Neural cell (in vitro differentiated cells): ENCODE measurements at regions not wholly inside any gene's neighbourhood (a gene's known extent, or its start where the extent isn't known, plus 50 kb on each side); places are given as distances from the start of the nearest gene placed in this dataset.

Experiments
- H2AFZ ChIP-seq: fragments of 200-600, 300-800 bp; sonication (generic), shearing (Covaris generic); 2 replicates; pipeline ENCODE4 v1.6.0; 2014; ENCODE audit warnings: low read depth, mild to moderate bottlenecking, antibody characterized with exemption, low read length, moderate library complexity
- H3F3A ChIP-seq: fragments of 200-600 bp; shearing (Covaris generic); 2 replicates; pipeline ENCODE4 v1.6.1; 2016; ENCODE audit warnings: mild to moderate bottlenecking, moderate library complexity, mixed read lengths, antibody characterized with exemption, low read length; ENCODE audit not compliant: insufficient read depth, poor library complexity, severe bottlenecking
- H3K27ac ChIP-seq: fragments of 200-600, 300-800 bp; sonication (generic), shearing (Covaris generic); 2 replicates; pipeline ENCODE4 v1.5.1; 2014; ENCODE audit warnings: mild to moderate bottlenecking, low read length, moderate library complexity
- H3K27me3 ChIP-seq: fragments of 300-800, 200-600 bp; sonication (generic), shearing (Covaris generic); 2 replicates; pipeline ENCODE4 v1.6.0; 2014; ENCODE audit warnings: mild to moderate bottlenecking, low read depth, low read length, moderate library complexity; ENCODE audit not compliant: insufficient read depth
- H3K36me3 ChIP-seq: fragments of 300-800, 200-600 bp; sonication (generic), shearing (Covaris generic); 2 replicates; pipeline ENCODE4 v1.5.1; 2014; ENCODE audit warnings: mild to moderate bottlenecking, antibody characterized with exemption, low read length, moderate library complexity; ENCODE audit not compliant: insufficient read depth
- H3K4me2 ChIP-seq: fragments of 300-800, 200-600 bp; sonication (generic), shearing (Covaris generic); 2 replicates; pipeline ENCODE4 v1.6.0; 2014; ENCODE audit warnings: mild to moderate bottlenecking, low read length
- H3K4me3 ChIP-seq: fragments of 300-800, 200-600 bp; sonication (generic), shearing (Covaris generic); 2 replicates; pipeline ENCODE4 v1.5.1; 2014; ENCODE audit warnings: mild to moderate bottlenecking, low read length, moderate library complexity
- H3K79me2 ChIP-seq: fragments of 200-600 bp; shearing (Covaris generic); replicated peaks from 2 replicates; pipeline ENCODE4 v1.6.0; 2014; ENCODE audit warnings: mild to moderate bottlenecking, low read length, moderate library complexity; ENCODE audit not compliant: insufficient read depth
- H3K9ac ChIP-seq: fragments of 300-800, 200-600 bp; sonication (generic), shearing (Covaris generic); 2 replicates; pipeline ENCODE4 v1.6.1; 2016; ENCODE audit warnings: mild to moderate bottlenecking, low read length, mixed read lengths
- H3K9me2 ChIP-seq: fragments of 200-600 bp; shearing (Covaris generic); 2 replicates; pipeline ENCODE4 v1.6.1; 2016; ENCODE audit warnings: mild to moderate bottlenecking, low read length, mixed read lengths; ENCODE audit not compliant: insufficient read depth
- H3K9me3 ChIP-seq: fragments of 200-600, 300-800 bp; sonication (generic), shearing (Covaris generic); 2 replicates; pipeline ENCODE4 v1.6.1; 2016; ENCODE audit warnings: mild to moderate bottlenecking, mixed run types, low read length, moderate library complexity, mixed read lengths
- H4K20me1 ChIP-seq: fragments of 200-600 bp; shearing (Covaris generic); 2 replicates; pipeline ENCODE4 v1.6.1; 2016; ENCODE audit warnings: mild to moderate bottlenecking, mixed run types; ENCODE audit not compliant: insufficient read depth
- EZH2 ChIP-seq: fragments of 200-600, 300-800 bp; shearing (Covaris generic), sonication (generic); IDR thresholded peaks from 2 replicates; pipeline ENCODE4 v1.6.1; 2014; ENCODE audit warnings: antibody characterized with exemption, low read length, borderline replicate concordance, mild to moderate bottlenecking; ENCODE audit not compliant: insufficient read depth, poor library complexity, severe bottlenecking
- MXI1 ChIP-seq: fragments of 450-650 bp; conservative IDR thresholded peaks from 2 replicates; pipeline ENCODE4 v1.6.1; 2014; ENCODE audit warnings: antibody characterized with exemption, mild to moderate bottlenecking; ENCODE audit not compliant: poor library complexity, severe bottlenecking
- POLR2AphosphoS5 ChIP-seq: IDR thresholded peaks from 2 replicates; pipeline ENCODE4 v1.6.1; 2012
- RAD21 ChIP-seq: fragments of 450-650 bp; conservative IDR thresholded peaks from 2 replicates; pipeline ENCODE4 v1.6.1; 2014; ENCODE audit warnings: antibody characterized with exemption, mild to moderate bottlenecking, moderate library complexity
- SMC3 ChIP-seq: fragments of 450-650 bp; conservative IDR thresholded peaks from 2 replicates; pipeline ENCODE4 v1.6.1; 2014; ENCODE audit warnings: antibody characterized with exemption, mild to moderate bottlenecking, moderate library complexity; ENCODE audit not compliant: poor library complexity
- TAF1 ChIP-seq: IDR thresholded peaks from 2 replicates; pipeline ENCODE4 v1.6.1; 2012; ENCODE audit warnings: low read depth
- TF ChIP-seq, protein P1 (sequence below): fragments of 450-650 bp; IDR thresholded peaks from 2 replicates; pipeline ENCODE4 v1.5.1; 2014; ENCODE audit warnings: antibody characterized with exemption, mild to moderate bottlenecking, moderate library complexity; ENCODE audit not compliant: poor library complexity, severe bottlenecking
- TF ChIP-seq, protein P2 (sequence below): IDR thresholded peaks from 2 replicates; pipeline ENCODE4 v1.6.1; 2012; ENCODE audit warnings: borderline replicate concordance

DNA sequence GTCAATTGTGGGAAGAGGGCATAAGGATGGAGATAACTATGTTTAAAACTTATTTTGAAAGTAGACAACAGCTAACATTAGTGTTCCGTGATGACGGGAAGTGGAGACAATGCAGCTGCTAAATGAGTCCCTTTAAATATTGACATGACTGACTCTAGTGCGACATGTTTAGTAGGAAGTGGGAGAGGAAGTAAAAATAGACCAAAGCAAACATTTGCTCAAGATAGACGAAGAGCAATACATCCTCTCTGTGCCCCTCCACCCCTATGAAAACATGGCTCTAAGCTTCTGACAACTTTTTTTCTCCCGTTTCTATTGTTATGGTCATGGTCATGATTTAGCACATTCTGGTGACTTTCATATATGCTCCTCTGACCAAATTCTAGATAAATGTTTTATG lies 60.0 kb upstream of the HMCN1 start:
- no peak overlapping the region for H3K9ac ChIP-seq
- no peaks in the 10 kb centered on the region for H3K27me3 ChIP-seq
- no peaks in the 10 kb centered on the region for H4K20me1 ChIP-seq
- H2AFZ ChIP-seq, result no peak overlapping the region
- H3K27ac ChIP-seq, result no peak overlapping the region
- H3K9me2 ChIP-seq, result no peaks in the 10 kb centered on the region
- H3K36me3 ChIP-seq, result no peaks in the 10 kb centered on the region
- no peaks in the 10 kb centered on the region for H3K79me2 ChIP-seq
- no peaks in the 10 kb centered on the region for H3F3A ChIP-seq
- no peak overlapping the region for H3K4me3 ChIP-seq
- TF ChIP-seq, protein P1, sequence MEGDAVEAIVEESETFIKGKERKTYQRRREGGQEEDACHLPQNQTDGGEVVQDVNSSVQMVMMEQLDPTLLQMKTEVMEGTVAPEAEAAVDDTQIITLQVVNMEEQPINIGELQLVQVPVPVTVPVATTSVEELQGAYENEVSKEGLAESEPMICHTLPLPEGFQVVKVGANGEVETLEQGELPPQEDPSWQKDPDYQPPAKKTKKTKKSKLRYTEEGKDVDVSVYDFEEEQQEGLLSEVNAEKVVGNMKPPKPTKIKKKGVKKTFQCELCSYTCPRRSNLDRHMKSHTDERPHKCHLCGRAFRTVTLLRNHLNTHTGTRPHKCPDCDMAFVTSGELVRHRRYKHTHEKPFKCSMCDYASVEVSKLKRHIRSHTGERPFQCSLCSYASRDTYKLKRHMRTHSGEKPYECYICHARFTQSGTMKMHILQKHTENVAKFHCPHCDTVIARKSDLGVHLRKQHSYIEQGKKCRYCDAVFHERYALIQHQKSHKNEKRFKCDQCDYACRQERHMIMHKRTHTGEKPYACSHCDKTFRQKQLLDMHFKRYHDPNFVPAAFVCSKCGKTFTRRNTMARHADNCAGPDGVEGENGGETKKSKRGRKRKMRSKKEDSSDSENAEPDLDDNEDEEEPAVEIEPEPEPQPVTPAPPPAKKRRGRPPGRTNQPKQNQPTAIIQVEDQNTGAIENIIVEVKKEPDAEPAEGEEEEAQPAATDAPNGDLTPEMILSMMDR, result no peak
- TF ChIP-seq, protein P2, sequence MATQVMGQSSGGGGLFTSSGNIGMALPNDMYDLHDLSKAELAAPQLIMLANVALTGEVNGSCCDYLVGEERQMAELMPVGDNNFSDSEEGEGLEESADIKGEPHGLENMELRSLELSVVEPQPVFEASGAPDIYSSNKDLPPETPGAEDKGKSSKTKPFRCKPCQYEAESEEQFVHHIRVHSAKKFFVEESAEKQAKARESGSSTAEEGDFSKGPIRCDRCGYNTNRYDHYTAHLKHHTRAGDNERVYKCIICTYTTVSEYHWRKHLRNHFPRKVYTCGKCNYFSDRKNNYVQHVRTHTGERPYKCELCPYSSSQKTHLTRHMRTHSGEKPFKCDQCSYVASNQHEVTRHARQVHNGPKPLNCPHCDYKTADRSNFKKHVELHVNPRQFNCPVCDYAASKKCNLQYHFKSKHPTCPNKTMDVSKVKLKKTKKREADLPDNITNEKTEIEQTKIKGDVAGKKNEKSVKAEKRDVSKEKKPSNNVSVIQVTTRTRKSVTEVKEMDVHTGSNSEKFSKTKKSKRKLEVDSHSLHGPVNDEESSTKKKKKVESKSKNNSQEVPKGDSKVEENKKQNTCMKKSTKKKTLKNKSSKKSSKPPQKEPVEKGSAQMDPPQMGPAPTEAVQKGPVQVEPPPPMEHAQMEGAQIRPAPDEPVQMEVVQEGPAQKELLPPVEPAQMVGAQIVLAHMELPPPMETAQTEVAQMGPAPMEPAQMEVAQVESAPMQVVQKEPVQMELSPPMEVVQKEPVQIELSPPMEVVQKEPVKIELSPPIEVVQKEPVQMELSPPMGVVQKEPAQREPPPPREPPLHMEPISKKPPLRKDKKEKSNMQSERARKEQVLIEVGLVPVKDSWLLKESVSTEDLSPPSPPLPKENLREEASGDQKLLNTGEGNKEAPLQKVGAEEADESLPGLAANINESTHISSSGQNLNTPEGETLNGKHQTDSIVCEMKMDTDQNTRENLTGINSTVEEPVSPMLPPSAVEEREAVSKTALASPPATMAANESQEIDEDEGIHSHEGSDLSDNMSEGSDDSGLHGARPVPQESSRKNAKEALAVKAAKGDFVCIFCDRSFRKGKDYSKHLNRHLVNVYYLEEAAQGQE, result no peak
- TF ChIP-seq RAD21 (no peak), MXI1 (no peak), EZH2 (no peak), TAF1 (no peak), POLR2AphosphoS5 (no peak)
- no peaks in the 10 kb centered on the region for H3K9me3 ChIP-seq
- no peak overlapping the region for H3K4me2 ChIP-seq

DNA sequence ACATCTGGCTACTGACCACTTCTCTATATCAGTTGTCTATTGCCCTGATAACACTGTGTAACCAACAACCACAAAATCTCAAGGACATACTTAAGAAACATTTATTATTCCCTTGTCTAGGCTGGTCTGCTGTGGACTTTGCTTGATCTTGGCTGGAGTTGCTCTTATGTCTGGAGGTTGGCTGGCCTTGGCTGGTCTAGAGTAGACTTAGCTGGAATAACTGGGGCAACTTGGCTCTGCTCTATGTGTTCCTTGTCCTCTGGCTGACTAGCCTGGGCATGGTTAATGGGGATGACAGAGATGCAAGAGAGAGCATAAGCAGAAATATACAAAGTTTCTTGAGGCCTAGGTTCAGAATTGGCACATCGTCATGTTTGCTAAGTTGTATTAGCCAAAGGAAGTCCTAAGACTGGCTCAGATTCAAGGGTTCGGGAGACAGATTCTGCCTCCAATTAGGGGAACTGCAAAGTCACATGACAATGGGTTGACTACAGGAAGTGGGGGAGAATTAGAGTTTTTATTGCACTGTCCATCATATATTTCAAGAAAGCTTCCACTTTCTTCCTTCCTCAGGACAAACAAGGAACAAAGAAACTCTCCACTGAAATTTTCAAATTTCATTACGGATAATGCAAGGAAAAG lies 61.4 kb upstream of the HMCN1 start:
- Histone ChIP-seq H3K36me3 (no peaks in the 10 kb centered on the region), H3K27ac (no peak overlapping the region), H2AFZ (no peak overlapping the region), H3K4me3 (no peak overlapping the region), H3K27me3 (no peaks in the 10 kb centered on the region), H3K9ac (no peak overlapping the region), H3K4me2 (no peak overlapping the region), H4K20me1 (no peaks in the 10 kb centered on the region), H3F3A (no peaks in the 10 kb centered on the region), H3K9me2 (no peaks in the 10 kb centered on the region), H3K79me2 (no peaks in the 10 kb centered on the region), H3K9me3 (no peaks in the 10 kb centered on the region)
- TF ChIP-seq, protein P1, result no peak
- TF ChIP-seq POLR2AphosphoS5, result no peak
- no peak for TF ChIP-seq MXI1
- TF ChIP-seq SMC3, result no peak
- TF ChIP-seq, protein P2, result no peak
